ENCODE measurements at regions not wholly inside any gene's neighbourhood (a gene's known extent, or its start where the extent isn't known, plus 50 kb on each side); places are given as distances from the start of the nearest gene placed in this dataset.

DNA sequence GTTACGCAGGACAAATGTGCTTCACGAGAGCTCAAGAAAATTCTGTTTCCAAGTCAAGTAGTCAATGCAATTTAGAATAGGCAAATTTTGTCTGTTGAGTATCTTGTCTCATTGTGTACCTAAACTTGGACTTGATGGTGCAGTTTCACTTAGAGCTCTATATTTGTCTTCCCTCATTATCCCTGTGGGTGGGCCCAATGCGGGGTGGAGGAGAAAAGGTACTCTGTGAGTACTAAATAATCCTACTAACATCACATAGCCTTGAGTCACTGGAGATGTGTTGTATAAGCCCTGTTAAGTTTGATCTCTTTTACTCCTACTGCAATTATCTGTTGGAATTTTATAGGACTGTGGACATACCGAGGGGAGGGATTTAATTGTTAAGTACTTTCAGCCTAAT, 331.2 kb downstream of the METTL15 start:
- TF ChIP-seq, protein P1, sequence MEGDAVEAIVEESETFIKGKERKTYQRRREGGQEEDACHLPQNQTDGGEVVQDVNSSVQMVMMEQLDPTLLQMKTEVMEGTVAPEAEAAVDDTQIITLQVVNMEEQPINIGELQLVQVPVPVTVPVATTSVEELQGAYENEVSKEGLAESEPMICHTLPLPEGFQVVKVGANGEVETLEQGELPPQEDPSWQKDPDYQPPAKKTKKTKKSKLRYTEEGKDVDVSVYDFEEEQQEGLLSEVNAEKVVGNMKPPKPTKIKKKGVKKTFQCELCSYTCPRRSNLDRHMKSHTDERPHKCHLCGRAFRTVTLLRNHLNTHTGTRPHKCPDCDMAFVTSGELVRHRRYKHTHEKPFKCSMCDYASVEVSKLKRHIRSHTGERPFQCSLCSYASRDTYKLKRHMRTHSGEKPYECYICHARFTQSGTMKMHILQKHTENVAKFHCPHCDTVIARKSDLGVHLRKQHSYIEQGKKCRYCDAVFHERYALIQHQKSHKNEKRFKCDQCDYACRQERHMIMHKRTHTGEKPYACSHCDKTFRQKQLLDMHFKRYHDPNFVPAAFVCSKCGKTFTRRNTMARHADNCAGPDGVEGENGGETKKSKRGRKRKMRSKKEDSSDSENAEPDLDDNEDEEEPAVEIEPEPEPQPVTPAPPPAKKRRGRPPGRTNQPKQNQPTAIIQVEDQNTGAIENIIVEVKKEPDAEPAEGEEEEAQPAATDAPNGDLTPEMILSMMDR (IDR thresholded peaks at IDR 0.05): no peak
- ATAC-seq (ENCODE audit: low FRiP score): no peak
- DNase-seq (ENCODE audit: low spot score): no peak

DNA sequence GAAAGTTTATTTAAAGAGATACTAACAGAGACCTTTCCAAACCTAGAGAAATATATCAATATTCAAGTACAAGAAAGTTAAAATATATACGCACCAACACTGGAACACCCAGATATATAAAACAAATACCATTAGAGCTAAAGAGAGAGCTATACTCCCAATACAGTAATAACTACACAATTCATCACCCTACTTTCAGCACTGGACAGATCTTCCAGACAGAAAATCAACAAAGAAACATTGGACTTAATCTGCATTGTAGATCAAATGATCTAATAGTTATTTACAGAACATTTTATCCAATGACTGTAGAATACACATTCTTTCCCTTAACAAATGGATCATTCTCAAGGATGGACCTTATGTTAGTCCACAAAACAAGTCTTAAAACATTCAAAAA, 311.9 kb downstream of the METTL15 start:
- DNase-seq (ENCODE audit: low spot score): no peak
- TF ChIP-seq, protein P1 (IDR thresholded peaks at IDR 0.05): no peak

DNA sequence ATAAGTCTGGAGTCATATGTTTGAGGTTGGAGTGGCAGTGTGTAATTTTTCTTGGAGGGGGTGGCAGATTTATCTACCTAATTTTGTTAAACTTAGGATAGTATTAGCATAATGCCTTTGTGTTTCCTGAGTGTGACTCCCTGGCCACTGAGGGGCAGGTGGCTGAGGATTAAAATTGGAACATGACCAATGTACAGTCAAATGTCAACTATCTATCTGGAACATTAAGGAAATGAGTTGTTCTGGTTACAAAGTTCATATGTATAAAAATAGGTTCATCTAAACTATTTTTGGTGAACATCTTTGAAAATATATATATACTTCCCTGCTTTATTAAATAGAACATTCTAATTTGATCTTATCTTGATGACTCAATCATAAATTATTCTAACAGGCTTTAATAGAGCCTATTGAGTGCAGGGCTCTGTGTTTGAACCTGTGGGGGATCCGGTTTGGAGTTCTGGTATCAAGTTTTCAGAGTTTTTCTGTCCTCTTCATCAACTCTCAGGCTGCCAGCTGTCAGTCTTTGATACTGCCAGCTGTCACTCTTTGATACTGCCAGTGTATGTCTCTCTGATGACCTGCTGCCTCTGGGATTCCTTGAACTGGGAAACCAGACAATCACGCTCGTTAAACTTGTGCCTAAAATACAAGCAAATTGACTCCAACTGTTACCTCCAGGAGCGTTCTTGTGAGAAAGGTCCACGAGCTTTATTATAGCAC, 309.6 kb downstream of the METTL15 start:
- TF ChIP-seq, protein P1 (IDR thresholded peaks at IDR 0.05): no peak
- DNase-seq (ENCODE audit: low spot score) (no peak), ATAC-seq (ENCODE audit: low FRiP score) (no peak)

More for the DNA sequence above, 311.9 kb downstream of the METTL15 start:
- ATAC-seq (ENCODE audit: low FRiP score): no peak

DNA sequence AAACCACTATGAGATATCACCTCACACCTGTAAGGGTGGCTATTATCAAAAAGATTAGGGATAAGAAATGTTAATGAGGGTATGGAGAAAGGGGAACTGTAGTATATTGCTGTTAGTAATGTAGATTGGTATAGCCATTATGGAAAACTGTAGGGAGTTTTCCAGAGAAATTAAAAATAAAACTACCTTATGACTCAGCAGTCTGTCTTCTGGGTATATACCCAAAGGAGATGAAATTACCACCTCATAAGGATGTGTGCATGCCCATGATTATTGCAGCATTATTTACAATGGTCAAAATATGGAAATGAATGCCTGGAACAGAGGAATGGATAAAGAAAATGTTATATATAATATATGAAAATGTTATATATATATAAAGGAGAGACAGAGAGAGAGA, 303.8 kb downstream of the METTL15 start:
- DNase-seq (ENCODE audit: low spot score): no peak
- TF ChIP-seq, protein P1 (IDR thresholded peaks at IDR 0.05): no peak
- ATAC-seq (ENCODE audit: low FRiP score): no peak

DNA sequence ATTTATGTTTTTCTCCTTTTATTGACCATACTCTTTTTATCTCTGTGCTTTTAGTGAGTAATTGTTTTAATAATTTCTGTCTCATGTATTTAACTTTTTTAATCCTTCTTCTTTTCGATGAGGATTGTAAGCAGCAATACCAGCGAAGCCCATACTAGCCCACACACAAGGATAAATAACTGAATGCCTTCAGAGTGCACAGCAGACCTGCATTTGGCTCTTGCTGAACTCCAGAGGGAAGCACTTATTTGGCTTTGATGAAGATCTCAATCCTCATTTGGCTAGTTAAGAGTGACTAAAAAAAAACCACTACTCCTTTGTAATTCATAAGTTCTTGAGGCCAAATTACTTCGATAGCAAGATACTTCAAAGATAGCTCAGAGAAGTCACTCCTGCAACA, 293.3 kb downstream of the METTL15 start:
- ATAC-seq (ENCODE audit: low FRiP score) (no peak), DNase-seq (ENCODE audit: low spot score) (no peak)
- TF ChIP-seq, protein P1 (IDR thresholded peaks at IDR 0.05): no peak

DNA sequence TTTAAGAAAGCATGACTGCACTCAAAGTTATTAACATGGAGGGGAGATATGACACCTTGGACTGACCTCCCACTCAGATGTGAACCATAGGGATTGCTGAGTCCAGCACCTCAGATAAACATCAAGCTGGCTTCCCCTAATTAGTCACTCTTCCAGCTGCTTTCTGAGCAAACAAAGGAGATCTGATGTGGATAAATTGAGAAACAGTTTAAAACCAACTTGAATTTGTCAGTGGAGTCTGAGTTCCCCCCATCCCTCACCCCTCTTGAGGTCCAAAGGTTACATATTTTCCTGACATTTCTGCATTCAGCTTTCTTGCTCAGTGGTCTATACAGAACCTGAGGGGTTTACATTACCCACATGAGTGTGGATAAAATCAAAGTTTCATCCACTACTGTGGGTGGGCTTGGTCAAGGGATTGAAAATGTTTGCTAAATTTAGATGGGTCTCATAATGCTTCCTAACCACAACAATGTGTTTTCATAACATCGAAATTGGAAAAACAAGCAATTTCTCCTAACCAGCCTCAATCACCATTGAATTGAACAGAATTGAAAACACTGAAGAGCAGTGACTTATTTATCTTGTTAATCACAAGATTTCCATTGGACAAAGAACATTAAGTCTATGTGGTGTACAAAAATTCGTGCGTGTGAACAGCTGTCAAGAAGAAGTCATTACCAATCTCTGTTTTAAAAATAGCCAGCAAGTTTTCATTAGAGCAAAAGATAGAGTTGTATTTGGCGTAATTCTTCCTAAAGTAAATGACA, 292.3 kb downstream of the METTL15 start:
- DNase-seq (ENCODE audit: low spot score) (no peak), ATAC-seq (ENCODE audit: low FRiP score) (no peak)
- TF ChIP-seq, protein P1 (IDR thresholded peaks at IDR 0.05): no peak

DNA sequence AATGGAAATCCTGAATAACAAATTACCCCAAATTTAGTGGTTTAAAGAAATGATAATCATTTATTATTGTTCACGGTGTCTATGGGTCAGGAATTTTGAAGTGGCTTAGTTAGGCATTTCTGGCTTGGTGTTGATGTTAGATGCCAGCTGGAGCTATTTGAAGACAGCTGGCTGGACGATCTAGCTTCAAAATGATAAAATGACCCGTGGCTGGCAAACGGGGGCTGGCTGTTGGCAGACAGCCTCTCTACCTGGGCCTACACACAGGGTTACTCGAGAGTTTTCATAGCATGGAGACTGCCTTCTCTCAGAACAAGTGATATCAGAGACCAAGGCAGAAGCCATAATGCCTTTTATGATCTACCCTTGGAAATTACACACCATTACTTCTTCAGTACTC, 285.2 kb downstream of the METTL15 start:
- TF ChIP-seq, protein P1 (IDR thresholded peaks at IDR 0.05): no peak
- DNase-seq (ENCODE audit: low spot score) (no peak), ATAC-seq (ENCODE audit: low FRiP score) (no peak)

Data from omental fat pad (tissue), 3 donors.